ENCODE measurements at regions not wholly inside any gene's neighbourhood (a gene's known extent, or its start where the extent isn't known, plus 50 kb on each side); places are given as distances from the start of the nearest gene placed in this dataset.

DNA sequence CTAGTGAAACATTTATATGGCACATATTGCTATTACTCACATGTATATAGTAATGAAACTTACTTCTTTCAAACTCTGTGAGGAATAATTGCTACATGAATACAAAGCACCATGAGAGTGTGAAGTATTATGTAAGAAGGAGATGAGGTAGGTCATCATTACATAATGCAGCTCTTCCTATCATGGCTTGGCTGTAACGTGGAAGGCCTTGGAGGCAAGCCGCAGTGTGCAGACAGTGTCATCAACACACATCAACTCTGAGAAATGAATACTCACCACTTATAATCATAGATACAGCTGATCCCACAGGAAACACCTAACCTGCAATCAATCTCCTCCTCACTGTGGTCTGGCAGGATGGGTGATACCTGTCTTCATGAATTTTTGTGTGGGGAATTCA is 49.9 kb upstream of the CCDC91 start:
- H3K27ac ChIP-seq: no peak overlapping the region

More for the DNA sequence above, 49.9 kb upstream of the CCDC91 start:
- Histone ChIP-seq H3K27me3 (replicated peaks) (no peaks in the 10 kb centered on the region), H3K36me3 (replicated peaks) (no peaks in the 10 kb centered on the region), H3K4me3 (ENCODE audit: low read depth, low read length) (no peak overlapping the region)
- in situ Hi-C loops (cut with HindIII; ENCODE audit: low pct_ligation_motif_present, low sequenced_read_pairs): no loop called here
- DNase-seq: no peak
- TF ChIP-seq, protein P1, sequence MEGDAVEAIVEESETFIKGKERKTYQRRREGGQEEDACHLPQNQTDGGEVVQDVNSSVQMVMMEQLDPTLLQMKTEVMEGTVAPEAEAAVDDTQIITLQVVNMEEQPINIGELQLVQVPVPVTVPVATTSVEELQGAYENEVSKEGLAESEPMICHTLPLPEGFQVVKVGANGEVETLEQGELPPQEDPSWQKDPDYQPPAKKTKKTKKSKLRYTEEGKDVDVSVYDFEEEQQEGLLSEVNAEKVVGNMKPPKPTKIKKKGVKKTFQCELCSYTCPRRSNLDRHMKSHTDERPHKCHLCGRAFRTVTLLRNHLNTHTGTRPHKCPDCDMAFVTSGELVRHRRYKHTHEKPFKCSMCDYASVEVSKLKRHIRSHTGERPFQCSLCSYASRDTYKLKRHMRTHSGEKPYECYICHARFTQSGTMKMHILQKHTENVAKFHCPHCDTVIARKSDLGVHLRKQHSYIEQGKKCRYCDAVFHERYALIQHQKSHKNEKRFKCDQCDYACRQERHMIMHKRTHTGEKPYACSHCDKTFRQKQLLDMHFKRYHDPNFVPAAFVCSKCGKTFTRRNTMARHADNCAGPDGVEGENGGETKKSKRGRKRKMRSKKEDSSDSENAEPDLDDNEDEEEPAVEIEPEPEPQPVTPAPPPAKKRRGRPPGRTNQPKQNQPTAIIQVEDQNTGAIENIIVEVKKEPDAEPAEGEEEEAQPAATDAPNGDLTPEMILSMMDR (IDR thresholded peaks at IDR 0.05; ENCODE audit: low read depth, low read length, missing control alignments): no peak
